ENCODE measurements at regions not wholly inside any gene's neighbourhood (a gene's known extent, or its start where the extent isn't known, plus 50 kb on each side); places are given as distances from the start of the nearest gene placed in this dataset.

- TF ChIP-seq ZNF121 (CRISPR knock-in tag; IDR thresholded peaks at IDR 0.05) (no peak), POLR2AphosphoS5 (IDR thresholded peaks at IDR 0.05; ENCODE audit: low read depth, low read length) (no peak), NCOA5 (CRISPR knock-in tag; IDR thresholded peaks at IDR 0.05) (no peak), ZNF136 (CRISPR knock-in tag; IDR thresholded peaks at IDR 0.05; ENCODE audit: low read depth) (no peak), POLR2A (IDR thresholded peaks at IDR 0.05; ENCODE audit: insufficient read depth in 1 of 2, low read depth in 2 of 2, low read length in 2 of 2) (no peak), ESRRA (CRISPR knock-in tag; IDR thresholded peaks at IDR 0.05; ENCODE audit: low read depth) (no peak), CTCF (CRISPR knock-in tag; IDR thresholded peaks at IDR 0.05) (no peak), BRCA1 (CRISPR knock-in tag; IDR thresholded peaks at IDR 0.05) (no peak), ZMAT3 (CRISPR knock-in tag; conservative IDR thresholded peaks at IDR 0.05) (no peak), IKZF1 (IDR thresholded peaks at IDR 0.05) (no peak), ZNF383 (CRISPR knock-in tag; IDR thresholded peaks at IDR 0.05; ENCODE audit: borderline replicate concordance) (no peak), CREB1 (IDR thresholded peaks at IDR 0.05) (no peak), CREB1 (CRISPR knock-in tag; IDR thresholded peaks at IDR 0.05) (no peak), PHF5A (CRISPR knock-in tag; IDR thresholded peaks at IDR 0.05; ENCODE audit: low read depth, unreplicated experiment) (no peak)
Observed at GRCh38 chr7:4519819-4520520, 162.1 kb upstream of the FOXK1 start.

Measured in HepG2 (cell line).